PC-3 (cell line): ENCODE measurements at regions not wholly inside any gene's neighbourhood (a gene's known extent, or its start where the extent isn't known, plus 50 kb on each side); places are given as distances from the start of the nearest gene placed in this dataset.

Source experiments
- EZH2 ChIP-seq: fragments of 300-600 bp; sonication (generic); IDR thresholded peaks from one replicate; pipeline ENCODE4 v1.6.1; 2017; ENCODE audit warnings: antibody characterized with exemption, mild to moderate bottlenecking, low read length; ENCODE audit not compliant: unreplicated experiment
- EZH2phosphoT487 ChIP-seq: fragments of 300-600 bp; sonication (generic); IDR thresholded peaks from 2 replicates; pipeline ENCODE4 v1.6.1; 2018; ENCODE audit warnings: mild to moderate bottlenecking, antibody characterized with exemption, low read length, borderline replicate concordance
- TF ChIP-seq, protein P1 (sequence below): fragments of 300-600 bp; sonication (generic); conservative IDR thresholded peaks from 2 replicates; pipeline ENCODE4 v1.5.1; 2017; ENCODE audit warnings: antibody characterized with exemption, low read depth, mild to moderate bottlenecking, low read length

DNA sequence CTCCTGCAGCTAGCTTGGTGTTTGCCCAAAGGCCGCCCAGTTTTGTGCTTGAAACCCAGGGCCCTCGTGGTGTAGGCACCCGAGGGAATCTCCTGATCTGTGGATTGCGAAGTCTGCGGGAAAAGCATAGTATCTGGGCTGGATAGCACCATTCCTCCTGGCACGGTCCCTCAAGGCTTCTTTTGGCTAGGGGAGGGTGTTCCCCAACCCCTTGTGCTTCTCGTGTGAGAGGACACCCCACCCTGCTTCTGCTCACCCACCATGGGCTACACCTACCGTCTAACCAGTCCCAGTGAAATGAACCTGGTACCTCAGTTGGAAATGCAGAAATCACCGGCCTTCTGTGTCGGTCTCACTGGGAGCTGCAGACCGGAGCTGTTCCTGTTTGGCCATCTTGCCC, 403.5 kb downstream of the USP25 start:
- TF ChIP-seq, protein P1, sequence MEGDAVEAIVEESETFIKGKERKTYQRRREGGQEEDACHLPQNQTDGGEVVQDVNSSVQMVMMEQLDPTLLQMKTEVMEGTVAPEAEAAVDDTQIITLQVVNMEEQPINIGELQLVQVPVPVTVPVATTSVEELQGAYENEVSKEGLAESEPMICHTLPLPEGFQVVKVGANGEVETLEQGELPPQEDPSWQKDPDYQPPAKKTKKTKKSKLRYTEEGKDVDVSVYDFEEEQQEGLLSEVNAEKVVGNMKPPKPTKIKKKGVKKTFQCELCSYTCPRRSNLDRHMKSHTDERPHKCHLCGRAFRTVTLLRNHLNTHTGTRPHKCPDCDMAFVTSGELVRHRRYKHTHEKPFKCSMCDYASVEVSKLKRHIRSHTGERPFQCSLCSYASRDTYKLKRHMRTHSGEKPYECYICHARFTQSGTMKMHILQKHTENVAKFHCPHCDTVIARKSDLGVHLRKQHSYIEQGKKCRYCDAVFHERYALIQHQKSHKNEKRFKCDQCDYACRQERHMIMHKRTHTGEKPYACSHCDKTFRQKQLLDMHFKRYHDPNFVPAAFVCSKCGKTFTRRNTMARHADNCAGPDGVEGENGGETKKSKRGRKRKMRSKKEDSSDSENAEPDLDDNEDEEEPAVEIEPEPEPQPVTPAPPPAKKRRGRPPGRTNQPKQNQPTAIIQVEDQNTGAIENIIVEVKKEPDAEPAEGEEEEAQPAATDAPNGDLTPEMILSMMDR = no peak
- TF ChIP-seq EZH2 (no peak), EZH2phosphoT487 (no peak)
